ENCODE measurements at regions not wholly inside any gene's neighbourhood (a gene's known extent, or its start where the extent isn't known, plus 50 kb on each side); places are given as distances from the start of the nearest gene placed in this dataset.

- POLR2A ChIA-PET = no interaction called here
- Mint-ChIP-seq H3K9me3 (no peaks in the 10 kb centered on the region), H3K36me3 (ENCODE audit: low read depth) (no peaks in the 10 kb centered on the region), H3K4me3 (no peak overlapping the region), H3K4me1 (peaks cover 3% of the 10 kb centered on the region), H3K27me3 (no peaks in the 10 kb centered on the region), H3K27ac (no peak overlapping the region)
- no peak for DNase-seq
- CTCF ChIA-PET = no interaction called here
These were observed 266.6 kb upstream of the GNAI1 start for GRCh38 chr7:79868010-79868409.

GRCh38 chr7:79862447-79863210 is 272.0 kb upstream of the GNAI1 start:
- Mint-ChIP-seq H3K36me3 (ENCODE audit: low read depth) (no peaks in the 10 kb centered on the region), H3K27ac (no peak overlapping the region), H3K4me3 (no peak overlapping the region), H3K4me1 (no peaks in the 10 kb centered on the region), H3K27me3 (no peaks in the 10 kb centered on the region), H3K9me3 (no peaks in the 10 kb centered on the region)
- no peak for DNase-seq
- ChIA-PET POLR2A (no interaction called here), CTCF (interaction anchor here (0.7 kb wide), 1 partner anchor 15 kb away, joined by 3 read pairs; no protein-coding TSS in a partner anchor)

GRCh38 chr7:79855172-79855571 is 279.5 kb upstream of the GNAI1 start:
- Mint-ChIP-seq H3K36me3 (ENCODE audit: low read depth) (no peaks in the 10 kb centered on the region), H3K9me3 (no peaks in the 10 kb centered on the region), H3K4me1 (no peaks in the 10 kb centered on the region), H3K4me3 (no peak overlapping the region), H3K27me3 (no peaks in the 10 kb centered on the region), H3K27ac (no peak overlapping the region)
- ChIA-PET POLR2A (no interaction called here), CTCF (no interaction called here)
- no peak for DNase-seq

GRCh38 chr7:79854621-79855020 is 280.0 kb upstream of the GNAI1 start:
- Mint-ChIP-seq H3K4me1 (no peaks in the 10 kb centered on the region), H3K27ac (no peak overlapping the region), H3K9me3 (no peaks in the 10 kb centered on the region), H3K4me3 (no peak overlapping the region), H3K27me3 (no peaks in the 10 kb centered on the region), H3K36me3 (ENCODE audit: low read depth) (no peaks in the 10 kb centered on the region)
- no peak for DNase-seq
- CTCF ChIA-PET = no interaction called here
- POLR2A ChIA-PET = no interaction called here

GRCh38 chr7:79837915-79838314 is 296.7 kb upstream of the GNAI1 start:
- no peak overlapping the region for H3K4me3 Mint-ChIP-seq
- no peak for DNase-seq
- CTCF ChIA-PET = no interaction called here
- no peak overlapping the region for H3K27ac Mint-ChIP-seq
- POLR2A ChIA-PET = no interaction called here
- H3K36me3 Mint-ChIP-seq (ENCODE audit: low read depth) = no peaks in the 10 kb centered on the region
- no peaks in the 10 kb centered on the region for H3K4me1 Mint-ChIP-seq
- no peaks in the 10 kb centered on the region for H3K27me3 Mint-ChIP-seq
- H3K9me3 Mint-ChIP-seq = no peaks in the 10 kb centered on the region

GRCh38 chr7:79833616-79834015 is 301.0 kb upstream of the GNAI1 start:
- H3K27me3 Mint-ChIP-seq = no peaks in the 10 kb centered on the region
- H3K36me3 Mint-ChIP-seq (ENCODE audit: low read depth) = no peaks in the 10 kb centered on the region
- H3K9me3 Mint-ChIP-seq = no peaks in the 10 kb centered on the region
- no peak overlapping the region for H3K4me3 Mint-ChIP-seq
- ChIA-PET CTCF (no interaction called here), POLR2A (no interaction called here)
- no peak for DNase-seq
- no peaks in the 10 kb centered on the region for H3K4me1 Mint-ChIP-seq
- H3K27ac Mint-ChIP-seq = no peak overlapping the region

- H3K4me3 Mint-ChIP-seq = no peak overlapping the region
- no peak overlapping the region for H3K27ac Mint-ChIP-seq
- no peaks in the 10 kb centered on the region for H3K27me3 Mint-ChIP-seq
- H3K4me1 Mint-ChIP-seq = no peaks in the 10 kb centered on the region
- H3K9me3 Mint-ChIP-seq = no peaks in the 10 kb centered on the region
- H3K36me3 Mint-ChIP-seq (ENCODE audit: low read depth) = no peaks in the 10 kb centered on the region
- CTCF ChIA-PET = no interaction called here
- POLR2A ChIA-PET = no interaction called here
- DNase-seq = no peak
These were observed 305.8 kb upstream of the GNAI1 start for GRCh38 chr7:79828866-79829265.

- POLR2A ChIA-PET = no interaction called here
- H3K4me3 Mint-ChIP-seq = no peak overlapping the region
- H3K27ac Mint-ChIP-seq = no peak overlapping the region
- no peak for DNase-seq
- H3K4me1 Mint-ChIP-seq = no peaks in the 10 kb centered on the region
- no peaks in the 10 kb centered on the region for H3K9me3 Mint-ChIP-seq
- no peaks in the 10 kb centered on the region for H3K27me3 Mint-ChIP-seq
- CTCF ChIA-PET = no interaction called here
- no peaks in the 10 kb centered on the region for H3K36me3 Mint-ChIP-seq (ENCODE audit: low read depth)
These were observed 311.2 kb upstream of the GNAI1 start for GRCh38 chr7:79823246-79823951.

GRCh38 chr7:79822620-79823240 is 311.9 kb upstream of the GNAI1 start:
- POLR2A ChIA-PET = no interaction called here
- no peak overlapping the region for H3K4me3 Mint-ChIP-seq
- H3K27ac Mint-ChIP-seq = no peak overlapping the region
- H3K4me1 Mint-ChIP-seq = no peaks in the 10 kb centered on the region
- H3K9me3 Mint-ChIP-seq = no peaks in the 10 kb centered on the region
- H3K36me3 Mint-ChIP-seq (ENCODE audit: low read depth) = no peaks in the 10 kb centered on the region
- CTCF ChIA-PET = no interaction called here
- H3K27me3 Mint-ChIP-seq = no peaks in the 10 kb centered on the region
- no peak for DNase-seq

GRCh38 chr7:79820387-79820786 is 314.2 kb upstream of the GNAI1 start:
- CTCF ChIA-PET = interaction anchor here (1.2 kb wide), 1 partner anchor 19 kb away, joined by 3 read pairs; no protein-coding TSS in a partner anchor
- Mint-ChIP-seq H3K4me1 (no peaks in the 10 kb centered on the region), H3K27ac (no peak overlapping the region), H3K4me3 (no peak overlapping the region), H3K9me3 (no peaks in the 10 kb centered on the region), H3K27me3 (no peaks in the 10 kb centered on the region), H3K36me3 (ENCODE audit: low read depth) (no peaks in the 10 kb centered on the region)
- POLR2A ChIA-PET = no interaction called here
- DNase-seq = no peak

- H3K4me1 Mint-ChIP-seq = no peaks in the 10 kb centered on the region
- H3K27ac Mint-ChIP-seq = no peak overlapping the region
- no peaks in the 10 kb centered on the region for H3K36me3 Mint-ChIP-seq (ENCODE audit: low read depth)
- no peaks in the 10 kb centered on the region for H3K9me3 Mint-ChIP-seq
- ChIA-PET CTCF (no interaction called here), POLR2A (no interaction called here)
- no peaks in the 10 kb centered on the region for H3K27me3 Mint-ChIP-seq
- no peak overlapping the region for H3K4me3 Mint-ChIP-seq
- no peak for DNase-seq
These were observed 323.7 kb upstream of the GNAI1 start for GRCh38 chr7:79810916-79811315.

- POLR2A ChIA-PET = no interaction called here
- H3K27me3 Mint-ChIP-seq = no peaks in the 10 kb centered on the region
- H3K4me3 Mint-ChIP-seq = no peak overlapping the region
- H3K36me3 Mint-ChIP-seq (ENCODE audit: low read depth) = no peaks in the 10 kb centered on the region
- CTCF ChIA-PET = no interaction called here
- no peak overlapping the region for H3K27ac Mint-ChIP-seq
- H3K4me1 Mint-ChIP-seq = no peaks in the 10 kb centered on the region
- H3K9me3 Mint-ChIP-seq = no peaks in the 10 kb centered on the region
- no peak for DNase-seq
These were observed 328.4 kb upstream of the GNAI1 start for GRCh38 chr7:79806161-79806734.

GRCh38 chr7:79790656-79791262 is 337.3 kb upstream of the MAGI2 start:
- H3K4me1 Mint-ChIP-seq = no peaks in the 10 kb centered on the region
- CTCF ChIA-PET = no interaction called here
- H3K9me3 Mint-ChIP-seq = no peaks in the 10 kb centered on the region
- H3K36me3 Mint-ChIP-seq (ENCODE audit: low read depth) = no peaks in the 10 kb centered on the region
- no peaks in the 10 kb centered on the region for H3K27me3 Mint-ChIP-seq
- no peak overlapping the region for H3K27ac Mint-ChIP-seq
- no peak overlapping the region for H3K4me3 Mint-ChIP-seq
- DNase-seq = no peak
- POLR2A ChIA-PET = no interaction called here

All from activated CD4-positive, alpha-beta T cell treated with anti-CD3 and anti-CD28 coated beads, Interleukin-2, amount 10 ng/mL, durations not matched to agents 7 days and 5 days (primary cell).